ENCODE measurements at regions not wholly inside any gene's neighbourhood (a gene's known extent, or its start where the extent isn't known, plus 50 kb on each side); places are given as distances from the start of the nearest gene placed in this dataset.
"Not testable (repeated sequence)": the region's sequence is repeated elsewhere in the genome, so short reads cannot be mapped to it uniquely, and the experiment has no call there.

- no peak for DNase-seq
Observed at GRCh38 chr4:57993944-57994343, 883.8 kb upstream of the IGFBP7 start.

GRCh38 chr4:57989430-57989829, 879.2 kb upstream of the IGFBP7 start:
- DNase-seq: no peak

GRCh38 chr4:57985161-57985560, 875.0 kb upstream of the IGFBP7 start:
- DNase-seq: no peak

- DNase-seq: no peak
Observed at GRCh38 chr4:57981123-57981522, 870.9 kb upstream of the IGFBP7 start.

- DNase-seq: no peak
Observed at GRCh38 chr4:57974821-57975220, 864.6 kb upstream of the IGFBP7 start.

- DNase-seq: no peak
Observed at GRCh38 chr4:57973819-57974218, 863.6 kb upstream of the IGFBP7 start.

GRCh38 chr4:57971261-57971660, 861.1 kb upstream of the IGFBP7 start:
- no peak for DNase-seq

- DNase-seq: no peak
Observed at GRCh38 chr4:57966987-57967760, 857.0 kb upstream of the IGFBP7 start.

- not testable (repeated sequence) for DNase-seq
Observed at GRCh38 chr4:57965431-57965830, 855.2 kb upstream of the IGFBP7 start.

- no peak for DNase-seq
Observed at GRCh38 chr4:57945298-57945697, 835.1 kb upstream of the IGFBP7 start.

GRCh38 chr4:57943682-57944081, 833.5 kb upstream of the IGFBP7 start:
- DNase-seq: no peak

- DNase-seq: not testable (repeated sequence)
Observed at GRCh38 chr4:57937326-57937725, 827.1 kb upstream of the IGFBP7 start.

- DNase-seq: no peak
Observed at GRCh38 chr4:57926311-57926710, 816.1 kb upstream of the IGFBP7 start.

GRCh38 chr4:57924951-57925350, 814.8 kb upstream of the IGFBP7 start:
- no peak for DNase-seq

- no peak for DNase-seq
Observed at GRCh38 chr4:57916479-57916878, 806.3 kb upstream of the IGFBP7 start.

GRCh38 chr4:57911203-57911602, 801.0 kb upstream of the IGFBP7 start:
- DNase-seq: no peak

- DNase-seq: no peak
Observed at GRCh38 chr4:57910151-57910550, 800.0 kb upstream of the IGFBP7 start.

GRCh38 chr4:57905965-57906364, 795.8 kb upstream of the IGFBP7 start:
- DNase-seq: no peak

GRCh38 chr4:57877047-57877458, 766.9 kb upstream of the IGFBP7 start:
- no peak for DNase-seq

GRCh38 chr4:57875829-57876392, 765.7 kb upstream of the IGFBP7 start:
- DNase-seq: no peak

- DNase-seq: no peak
Observed at GRCh38 chr4:57866468-57867171, 756.4 kb upstream of the IGFBP7 start.

GRCh38 chr4:57865264-57865663, 755.1 kb upstream of the IGFBP7 start:
- no peak for DNase-seq

- no peak for DNase-seq
Observed at GRCh38 chr4:57854748-57855147, 744.6 kb upstream of the IGFBP7 start.

- DNase-seq: no peak
Observed at GRCh38 chr4:57850141-57850540, 740.0 kb upstream of the IGFBP7 start.
